HFF-Myc (cell line): ENCODE measurements at regions not wholly inside any gene's neighbourhood (a gene's known extent, or its start where the extent isn't known, plus 50 kb on each side); places are given as distances from the start of the nearest gene placed in this dataset.

Source experiments
- DNase-seq: peaks from one replicate; pipeline ENCODE4 v3.0.0-alpha.2; 2011; ENCODE audit warnings: low read depth; ENCODE audit errors: extremely low read depth
- H3K4me3 ChIP-seq: replicated peaks from 2 replicates; pipeline ENCODE4 v1.5.1; 2011; ENCODE audit warnings: low read depth, mild to moderate bottlenecking, control low read depth, low read length
- CTCF ChIP-seq: IDR thresholded peaks from 2 replicates; pipeline ENCODE4 v1.5.1; 2012; ENCODE audit warnings: mild to moderate bottlenecking, low read depth, low read length, control low read depth; ENCODE audit errors: missing control alignments

GRCh38 chr3:127484601-127485388 is 105.7 kb downstream of the TPRA1 start:
- peak; percentile 2 for DNase-seq
- H3K4me3 ChIP-seq, result no peak overlapping the region
- TF ChIP-seq CTCF, result no peak

GRCh38 chr3:127483902-127484591 is 106.5 kb downstream of the TPRA1 start:
- TF ChIP-seq CTCF, result no peak
- DNase-seq, result no peak
- no peak overlapping the region for H3K4me3 ChIP-seq

GRCh38 chr3:127483005-127483641 is 107.4 kb downstream of the TPRA1 start:
- TF ChIP-seq CTCF, result no peak
- DNase-seq, result no peak
- no peak overlapping the region for H3K4me3 ChIP-seq

GRCh38 chr3:127482216-127483004 is 108.1 kb downstream of the TPRA1 start:
- peak; percentile 1 for DNase-seq
- no peak overlapping the region for H3K4me3 ChIP-seq
- TF ChIP-seq CTCF, result no peak

- no peak overlapping the region for H3K4me3 ChIP-seq
- no peak for TF ChIP-seq CTCF
These were observed 110.2 kb downstream of the TPRA1 start for GRCh38 chr3:127480196-127480954.

GRCh38 chr3:127479449-127479848 is 111.1 kb downstream of the TPRA1 start:
- DNase-seq, result no peak
- no peak overlapping the region for H3K4me3 ChIP-seq
- TF ChIP-seq CTCF, result no peak

More at GRCh38 chr3:127480196-127480954, 110.2 kb downstream of the TPRA1 start:
- no peak for DNase-seq
